SU-DHL-6 (cell line): ENCODE measurements at regions not wholly inside any gene's neighbourhood (a gene's known extent, or its start where the extent isn't known, plus 50 kb on each side); places are given as distances from the start of the nearest gene placed in this dataset.

Experiments
- EZH2phosphoT487 ChIP-seq: fragments of 200-600 bp; sonication (generic), shearing (Covaris generic); conservative IDR thresholded peaks from 2 replicates; pipeline ENCODE4 v1.6.1; 2018; ENCODE audit warnings: mild to moderate bottlenecking, antibody characterized with exemption, low read length, moderate library complexity, mixed read lengths
- TF ChIP-seq, protein P1 (sequence below): fragments of 200-600 bp; sonication (generic); IDR thresholded peaks from one replicate; pipeline ENCODE4 v1.5.1; 2017; ENCODE audit warnings: antibody characterized with exemption, mild to moderate bottlenecking, low read length, moderate library complexity; ENCODE audit not compliant: insufficient read depth, poor library complexity, severe bottlenecking

DNA sequence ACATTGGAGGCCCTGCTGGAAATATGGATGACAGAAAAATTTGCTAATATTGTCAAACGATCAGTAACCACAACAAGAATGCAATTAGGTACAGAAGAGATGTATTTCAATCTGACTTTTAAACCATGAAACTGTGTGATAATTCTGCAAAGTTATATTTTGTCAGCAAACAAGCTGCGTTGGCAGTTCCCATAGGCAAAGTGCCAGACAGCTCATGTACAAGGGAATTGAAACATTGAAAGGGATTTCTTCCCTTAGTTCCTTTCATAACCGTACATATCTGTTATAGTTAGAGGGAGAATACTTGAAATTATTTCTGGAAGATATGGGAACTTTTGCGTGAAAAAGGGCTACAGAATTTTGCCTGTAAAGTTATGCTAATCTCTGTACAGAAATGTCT, 419.4 kb upstream of the PTGER4 start:
- TF ChIP-seq, protein P1, sequence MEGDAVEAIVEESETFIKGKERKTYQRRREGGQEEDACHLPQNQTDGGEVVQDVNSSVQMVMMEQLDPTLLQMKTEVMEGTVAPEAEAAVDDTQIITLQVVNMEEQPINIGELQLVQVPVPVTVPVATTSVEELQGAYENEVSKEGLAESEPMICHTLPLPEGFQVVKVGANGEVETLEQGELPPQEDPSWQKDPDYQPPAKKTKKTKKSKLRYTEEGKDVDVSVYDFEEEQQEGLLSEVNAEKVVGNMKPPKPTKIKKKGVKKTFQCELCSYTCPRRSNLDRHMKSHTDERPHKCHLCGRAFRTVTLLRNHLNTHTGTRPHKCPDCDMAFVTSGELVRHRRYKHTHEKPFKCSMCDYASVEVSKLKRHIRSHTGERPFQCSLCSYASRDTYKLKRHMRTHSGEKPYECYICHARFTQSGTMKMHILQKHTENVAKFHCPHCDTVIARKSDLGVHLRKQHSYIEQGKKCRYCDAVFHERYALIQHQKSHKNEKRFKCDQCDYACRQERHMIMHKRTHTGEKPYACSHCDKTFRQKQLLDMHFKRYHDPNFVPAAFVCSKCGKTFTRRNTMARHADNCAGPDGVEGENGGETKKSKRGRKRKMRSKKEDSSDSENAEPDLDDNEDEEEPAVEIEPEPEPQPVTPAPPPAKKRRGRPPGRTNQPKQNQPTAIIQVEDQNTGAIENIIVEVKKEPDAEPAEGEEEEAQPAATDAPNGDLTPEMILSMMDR = no peak
- TF ChIP-seq EZH2phosphoT487 = no peak
